Esophagus squamous epithelium (tissue), 4 donors: ENCODE measurements at regions not wholly inside any gene's neighbourhood (a gene's known extent, or its start where the extent isn't known, plus 50 kb on each side); places are given as distances from the start of the nearest gene placed in this dataset.

Source experiments
- POLR2A ChIP-seq, 4 donors: fragments of 450-650 bp; IDR thresholded peaks; one replicate each; pipeline ENCODE4 v1.6.1; 2017; ENCODE audit warnings: antibody characterized with exemption in 4 of 4, mild to moderate bottlenecking in 4 of 4, moderate library complexity in 3 of 4
- TF ChIP-seq, protein P1 (sequence below), 6 experiments: fragments of 450-650 bp in 4 of 6; fragments of 200-600 bp in 2 of 6; sonication (generic) in 2 of 6; IDR thresholded peaks; one replicate each; pipeline ENCODE4 v1.5.1; 2016 to 2019; ENCODE audit warnings: antibody characterized with exemption in 6 of 6, mild to moderate bottlenecking in 4 of 6, moderate library complexity in 4 of 6

DNA sequence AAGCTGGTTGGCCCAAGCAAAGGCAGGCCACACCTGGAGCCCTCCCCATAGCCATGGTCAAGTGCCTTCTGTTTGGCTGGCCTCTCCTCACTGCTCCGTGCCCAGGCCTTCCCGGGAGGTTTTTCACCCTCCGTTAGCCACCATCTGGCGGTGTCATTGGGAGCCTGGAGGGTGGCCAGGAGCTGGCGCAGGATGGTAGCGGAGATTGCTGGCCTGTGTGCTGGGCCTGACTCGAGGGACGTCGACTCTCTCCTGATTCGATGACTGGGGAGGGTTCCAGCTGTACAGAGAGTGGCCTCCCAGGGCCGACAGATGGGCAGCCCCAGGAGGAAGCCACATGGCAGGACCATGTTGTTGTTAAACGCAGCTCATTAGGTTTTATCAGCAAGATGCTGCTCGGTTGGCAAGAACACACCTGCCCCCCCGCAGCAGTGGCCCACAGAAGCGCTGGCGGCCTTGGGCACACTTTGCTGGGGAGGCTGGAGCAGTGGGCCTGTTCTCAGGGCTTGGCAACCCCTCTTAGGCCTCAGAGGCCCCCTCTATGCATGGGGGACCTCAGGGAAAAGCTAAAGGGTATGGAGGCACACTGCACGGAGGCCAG is 64.0 kb upstream of the CACUL1 start:
- TF ChIP-seq, protein P1, sequence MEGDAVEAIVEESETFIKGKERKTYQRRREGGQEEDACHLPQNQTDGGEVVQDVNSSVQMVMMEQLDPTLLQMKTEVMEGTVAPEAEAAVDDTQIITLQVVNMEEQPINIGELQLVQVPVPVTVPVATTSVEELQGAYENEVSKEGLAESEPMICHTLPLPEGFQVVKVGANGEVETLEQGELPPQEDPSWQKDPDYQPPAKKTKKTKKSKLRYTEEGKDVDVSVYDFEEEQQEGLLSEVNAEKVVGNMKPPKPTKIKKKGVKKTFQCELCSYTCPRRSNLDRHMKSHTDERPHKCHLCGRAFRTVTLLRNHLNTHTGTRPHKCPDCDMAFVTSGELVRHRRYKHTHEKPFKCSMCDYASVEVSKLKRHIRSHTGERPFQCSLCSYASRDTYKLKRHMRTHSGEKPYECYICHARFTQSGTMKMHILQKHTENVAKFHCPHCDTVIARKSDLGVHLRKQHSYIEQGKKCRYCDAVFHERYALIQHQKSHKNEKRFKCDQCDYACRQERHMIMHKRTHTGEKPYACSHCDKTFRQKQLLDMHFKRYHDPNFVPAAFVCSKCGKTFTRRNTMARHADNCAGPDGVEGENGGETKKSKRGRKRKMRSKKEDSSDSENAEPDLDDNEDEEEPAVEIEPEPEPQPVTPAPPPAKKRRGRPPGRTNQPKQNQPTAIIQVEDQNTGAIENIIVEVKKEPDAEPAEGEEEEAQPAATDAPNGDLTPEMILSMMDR (IDR thresholded peaks at IDR 0.05): no peak
- no peak for TF ChIP-seq POLR2A (IDR thresholded peaks at IDR 0.05)
